NT2/D1 (cell line): ENCODE measurements at regions not wholly inside any gene's neighbourhood (a gene's known extent, or its start where the extent isn't known, plus 50 kb on each side); places are given as distances from the start of the nearest gene placed in this dataset.

ENCODE experiments used
- SUZ12 ChIP-seq: IDR thresholded peaks from 2 replicates; pipeline ENCODE4 v1.6.1; 2011; ENCODE audit not compliant: insufficient read length, insufficient read depth; ENCODE audit errors: extremely low read depth
- YY1 ChIP-seq: IDR thresholded peaks from 2 replicates; pipeline ENCODE4 v1.6.1; 2011; ENCODE audit not compliant: insufficient read length, insufficient read depth
- ZNF274 ChIP-seq: IDR thresholded peaks from 2 replicates; pipeline ENCODE4 v1.6.1; 2011; ENCODE audit warnings: mild to moderate bottlenecking, low read depth, low read length

DNA sequence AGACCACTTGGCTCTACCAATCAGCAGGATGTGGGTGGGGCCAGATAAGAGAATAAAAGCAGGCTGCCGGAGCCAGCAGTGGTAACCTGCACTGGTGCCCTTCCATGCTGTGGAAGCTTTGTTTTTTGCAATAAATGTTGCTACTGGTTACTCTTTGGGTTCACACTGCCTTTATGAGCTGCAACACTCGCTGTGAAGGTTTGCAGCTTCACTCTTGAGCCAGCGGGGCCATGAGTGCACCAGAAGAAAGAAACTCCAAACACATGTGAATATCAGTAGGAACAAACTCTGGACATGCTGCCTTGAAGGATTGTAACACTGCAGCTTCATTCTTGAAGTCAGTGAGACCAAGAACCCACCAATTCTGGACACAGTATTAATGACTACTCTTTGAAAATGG, 89.9 kb upstream of the MBOAT1 start:
- TF ChIP-seq ZNF274 (no peak), YY1 (no peak), SUZ12 (no peak)
